Osteocyte (in vitro differentiated cells): ENCODE measurements at regions not wholly inside any gene's neighbourhood (a gene's known extent, or its start where the extent isn't known, plus 50 kb on each side); places are given as distances from the start of the nearest gene placed in this dataset.

ENCODE experiments used
- DNase-seq: peaks from one replicate; pipeline ENCODE4 v3.0.0; 2021; ENCODE audit warnings: mixed read lengths; ENCODE audit not compliant: unreplicated experiment; ENCODE audit errors: extremely low spot score
- H3K27ac Mint-ChIP-seq: one replicate; pipeline ENCODE4 v1.8.0; 2021; ENCODE audit warnings: mild to moderate bottlenecking, mixed read lengths; ENCODE audit not compliant: unreplicated experiment
- H3K27me3 Mint-ChIP-seq: one replicate; pipeline ENCODE4 v1.8.0; 2021; ENCODE audit warnings: mixed read lengths; ENCODE audit not compliant: unreplicated experiment
- H3K36me3 Mint-ChIP-seq: one replicate; pipeline ENCODE4 v1.8.0; 2021; ENCODE audit warnings: mixed read lengths; ENCODE audit not compliant: unreplicated experiment
- H3K4me1 Mint-ChIP-seq: one replicate; pipeline ENCODE4 v1.8.0; 2021; ENCODE audit warnings: mixed read lengths; ENCODE audit not compliant: unreplicated experiment
- H3K4me3 Mint-ChIP-seq: one replicate; pipeline ENCODE4 v1.8.0; 2021; ENCODE audit warnings: mild to moderate bottlenecking, moderate library complexity, mixed read lengths; ENCODE audit not compliant: unreplicated experiment
- H3K9me3 Mint-ChIP-seq: one replicate; pipeline ENCODE4 v1.8.0; 2021; ENCODE audit warnings: mixed read lengths; ENCODE audit not compliant: unreplicated experiment
- TF ChIP-seq, protein P1 (sequence below): fragments of 200-600 bp; sonication (generic); IDR thresholded peaks from 2 replicates; pipeline ENCODE4 v1.5.0; 2021; ENCODE audit warnings: antibody characterized with exemption, mild to moderate bottlenecking, moderate library complexity

DNA sequence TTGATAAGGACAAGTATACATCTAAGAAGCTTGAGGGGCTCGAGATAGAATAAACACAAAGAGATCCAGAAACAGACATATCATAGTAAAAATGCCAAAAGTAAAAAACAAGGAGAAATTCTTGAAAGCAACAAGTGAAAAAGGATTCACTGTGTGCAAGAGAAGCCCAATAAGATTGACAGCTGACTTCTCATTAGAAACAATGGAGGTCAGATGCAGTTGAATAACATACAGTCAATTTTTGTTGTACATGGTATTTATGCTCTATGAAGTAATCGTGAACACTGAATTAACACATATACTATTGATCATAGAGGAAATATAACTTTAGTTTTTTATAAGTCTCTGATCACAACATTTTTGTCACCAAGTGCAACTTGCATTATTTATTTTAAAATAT lies 982.8 kb upstream of the SORCS1 start:
- no peaks in the 10 kb centered on the region for H3K36me3 Mint-ChIP-seq
- DNase-seq: no peak

DNA sequence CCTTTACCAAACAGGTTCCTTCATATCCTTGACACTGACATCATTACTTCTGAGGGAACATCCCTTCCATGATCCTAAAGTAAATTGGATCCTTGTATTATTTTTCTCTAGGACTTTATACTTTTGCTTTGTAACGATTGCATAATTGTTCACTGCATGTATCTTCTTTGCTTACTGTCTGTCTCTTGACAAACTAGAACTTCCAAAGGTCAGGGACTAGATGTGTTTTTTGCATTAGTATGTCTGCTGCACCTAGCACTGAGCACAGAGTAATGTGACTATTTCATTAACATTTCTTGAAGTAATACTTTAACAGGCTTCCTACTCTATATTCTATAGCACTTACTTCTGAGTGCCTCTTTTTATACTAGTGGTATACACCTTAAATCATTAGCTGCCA lies 976.6 kb upstream of the SORCS1 start:
- Mint-ChIP-seq H3K27ac (no peak overlapping the region), H3K27me3 (no peaks in the 10 kb centered on the region), H3K36me3 (no peaks in the 10 kb centered on the region), H3K4me3 (no peak overlapping the region), H3K9me3 (peaks cover 21% of the 10 kb centered on the region), H3K4me1 (no peaks in the 10 kb centered on the region)
- DNase-seq: no peak
- TF ChIP-seq, protein P1, sequence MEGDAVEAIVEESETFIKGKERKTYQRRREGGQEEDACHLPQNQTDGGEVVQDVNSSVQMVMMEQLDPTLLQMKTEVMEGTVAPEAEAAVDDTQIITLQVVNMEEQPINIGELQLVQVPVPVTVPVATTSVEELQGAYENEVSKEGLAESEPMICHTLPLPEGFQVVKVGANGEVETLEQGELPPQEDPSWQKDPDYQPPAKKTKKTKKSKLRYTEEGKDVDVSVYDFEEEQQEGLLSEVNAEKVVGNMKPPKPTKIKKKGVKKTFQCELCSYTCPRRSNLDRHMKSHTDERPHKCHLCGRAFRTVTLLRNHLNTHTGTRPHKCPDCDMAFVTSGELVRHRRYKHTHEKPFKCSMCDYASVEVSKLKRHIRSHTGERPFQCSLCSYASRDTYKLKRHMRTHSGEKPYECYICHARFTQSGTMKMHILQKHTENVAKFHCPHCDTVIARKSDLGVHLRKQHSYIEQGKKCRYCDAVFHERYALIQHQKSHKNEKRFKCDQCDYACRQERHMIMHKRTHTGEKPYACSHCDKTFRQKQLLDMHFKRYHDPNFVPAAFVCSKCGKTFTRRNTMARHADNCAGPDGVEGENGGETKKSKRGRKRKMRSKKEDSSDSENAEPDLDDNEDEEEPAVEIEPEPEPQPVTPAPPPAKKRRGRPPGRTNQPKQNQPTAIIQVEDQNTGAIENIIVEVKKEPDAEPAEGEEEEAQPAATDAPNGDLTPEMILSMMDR: no peak

More for the DNA sequence above, 982.8 kb upstream of the SORCS1 start:
- Mint-ChIP-seq H3K9me3 (peaks cover 40% of the 10 kb centered on the region), H3K4me1 (no peaks in the 10 kb centered on the region), H3K27ac (no peak overlapping the region), H3K4me3 (no peak overlapping the region), H3K27me3 (no peaks in the 10 kb centered on the region)
- TF ChIP-seq, protein P1: no peak

DNA sequence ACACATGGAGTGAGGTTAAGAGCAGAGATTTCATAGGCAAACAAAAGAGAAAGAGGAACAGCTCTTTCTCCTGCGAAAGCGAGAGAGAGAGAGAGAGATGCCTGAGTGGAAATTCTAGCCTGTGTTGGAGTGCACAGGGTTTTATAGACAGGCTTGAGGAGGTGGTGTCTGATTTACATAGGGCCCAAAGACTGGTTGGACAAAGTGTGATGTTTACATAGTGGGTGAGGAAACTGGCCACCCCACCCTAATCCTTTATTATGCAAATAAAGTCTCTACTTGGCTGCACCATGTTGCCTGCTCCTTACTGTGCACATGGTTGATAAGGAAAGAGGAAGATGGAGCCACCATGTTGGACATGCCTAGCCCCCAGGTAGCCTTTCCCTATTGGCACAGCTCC lies 967.8 kb upstream of the SORCS1 start:
- no peak overlapping the region for H3K27ac Mint-ChIP-seq
- DNase-seq: no peak
- TF ChIP-seq, protein P1: no peak
- H3K27me3 Mint-ChIP-seq: no peaks in the 10 kb centered on the region
- H3K36me3 Mint-ChIP-seq: no peaks in the 10 kb centered on the region
- no peaks in the 10 kb centered on the region for H3K4me1 Mint-ChIP-seq
- peaks cover 28% of the 10 kb centered on the region for H3K9me3 Mint-ChIP-seq
- H3K4me3 Mint-ChIP-seq: no peak overlapping the region

DNA sequence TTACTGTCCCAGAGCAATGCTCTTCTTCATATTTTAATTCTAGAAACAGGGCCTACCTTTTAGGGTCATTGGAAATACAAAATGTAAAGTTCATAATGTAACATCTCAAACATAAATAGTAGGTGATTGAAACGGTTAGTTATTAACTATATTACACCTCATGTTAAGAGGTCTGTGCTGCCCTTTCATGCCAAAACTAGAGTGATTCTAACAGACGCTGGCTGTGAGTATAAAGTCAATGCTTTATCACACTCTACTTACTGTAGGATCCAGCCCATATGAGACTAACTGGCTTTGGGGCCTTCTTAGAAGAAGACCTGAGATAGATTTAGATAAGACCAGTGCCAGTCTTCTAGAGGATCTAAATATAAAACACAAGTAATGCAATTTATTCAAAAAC lies 966.1 kb upstream of the SORCS1 start:
- no peak overlapping the region for H3K27ac Mint-ChIP-seq
- H3K4me1 Mint-ChIP-seq: no peaks in the 10 kb centered on the region
- TF ChIP-seq, protein P1: no peak
- no peaks in the 10 kb centered on the region for H3K36me3 Mint-ChIP-seq
- peaks cover 29% of the 10 kb centered on the region for H3K9me3 Mint-ChIP-seq
- DNase-seq: no peak
- no peak overlapping the region for H3K4me3 Mint-ChIP-seq
- no peaks in the 10 kb centered on the region for H3K27me3 Mint-ChIP-seq

DNA sequence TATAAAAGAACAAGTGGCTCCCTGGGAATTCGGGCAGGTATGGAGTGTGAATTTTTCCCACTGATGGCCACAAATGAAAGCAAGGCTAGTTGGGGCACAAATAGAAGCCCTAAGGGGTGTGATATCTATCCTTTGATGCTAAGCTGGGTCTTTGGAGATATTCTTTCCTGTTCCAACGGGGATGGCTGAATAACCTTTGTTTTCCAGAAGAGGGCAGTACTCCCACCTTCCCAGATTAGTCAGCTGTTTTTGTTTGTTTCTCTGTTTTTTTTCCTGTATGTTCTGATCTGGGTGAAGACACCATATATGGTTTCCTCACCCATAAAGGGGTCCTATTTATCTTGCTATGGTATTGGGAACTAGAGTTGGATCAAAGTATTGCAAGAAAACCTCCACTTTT lies 947.7 kb upstream of the SORCS1 start:
- Mint-ChIP-seq H3K27ac (no peak overlapping the region), H3K27me3 (no peaks in the 10 kb centered on the region), H3K36me3 (no peaks in the 10 kb centered on the region), H3K4me3 (no peak overlapping the region), H3K4me1 (no peaks in the 10 kb centered on the region), H3K9me3 (peaks cover 38% of the 10 kb centered on the region)
- no peak for DNase-seq
- TF ChIP-seq, protein P1: no peak
